MM.1S (cell line): ENCODE measurements at regions not wholly inside any gene's neighbourhood (a gene's known extent, or its start where the extent isn't known, plus 50 kb on each side); places are given as distances from the start of the nearest gene placed in this dataset.

Experiments used
- DNase-seq: peaks from one replicate; pipeline ENCODE4 v3.0.0-alpha.2; 2015
- H2AFZ ChIP-seq: fragments of 300-600 bp; sonication (generic); 2 replicates; pipeline ENCODE4 v1.6.0; 2016; ENCODE audit warnings: antibody characterized with exemption, low read length
- H3F3A ChIP-seq: fragments of 300-600 bp; sonication (generic); 2 replicates; pipeline ENCODE4 v1.6.1; 2016; ENCODE audit warnings: mild to moderate bottlenecking, antibody characterized with exemption, low read length, moderate library complexity, mixed read lengths; ENCODE audit not compliant: insufficient read depth
- H3K27ac ChIP-seq: fragments of 300-600 bp; sonication (generic); 2 replicates; pipeline ENCODE4 v1.5.1; 2016; ENCODE audit warnings: mild to moderate bottlenecking, low read length
- H3K27me3 ChIP-seq: fragments of 300-600 bp; sonication (generic); replicated peaks from 2 replicates; pipeline ENCODE4 v1.6.0; 2016; ENCODE audit warnings: low read length; ENCODE audit not compliant: insufficient read depth
- H3K36me3 ChIP-seq: fragments of 300-600 bp; sonication (generic); replicated peaks from 2 replicates; pipeline ENCODE4 v1.6.1; 2016; ENCODE audit warnings: mild to moderate bottlenecking, low read length, mixed read lengths; ENCODE audit not compliant: insufficient read depth
- H3K4me1 ChIP-seq: fragments of 300-600 bp; sonication (generic); 2 replicates; pipeline ENCODE4 v1.6.1; 2016; ENCODE audit warnings: low read length, mixed read lengths
- H3K4me2 ChIP-seq: fragments of 300-600 bp; sonication (generic); 2 replicates; pipeline ENCODE4 v1.6.0; 2016; ENCODE audit warnings: low read depth, low read length
- H3K4me3 ChIP-seq: fragments of 300-600 bp; sonication (generic); 2 replicates; pipeline ENCODE4 v1.5.1; 2016; ENCODE audit warnings: low read length, mixed read lengths
- H3K79me2 ChIP-seq: fragments of 300-600 bp; sonication (generic); 2 replicates; pipeline ENCODE4 v1.6.1; 2016; ENCODE audit warnings: mixed run types, low read length, mixed read lengths
- H3K9ac ChIP-seq: fragments of 300-600 bp; sonication (generic); 2 replicates; pipeline ENCODE4 v1.6.1; 2016; ENCODE audit warnings: low read length, mixed read lengths
- H3K9me2 ChIP-seq: fragments of 300-600 bp; sonication (generic); replicated peaks from 2 replicates; pipeline ENCODE4 v1.6.1; 2016; ENCODE audit warnings: mild to moderate bottlenecking, low read length, mixed read lengths; ENCODE audit not compliant: insufficient read depth
- H3K9me3 ChIP-seq: fragments of 300-600 bp; sonication (generic); replicated peaks from 2 replicates; pipeline ENCODE4 v1.6.1; 2016; ENCODE audit warnings: mild to moderate bottlenecking, low read length, mixed read lengths; ENCODE audit not compliant: insufficient read depth
- H4K20me1 ChIP-seq: fragments of 300-600 bp; sonication (generic); 2 replicates; pipeline ENCODE4 v1.6.1; 2016; ENCODE audit warnings: mild to moderate bottlenecking, low read length, moderate library complexity, mixed read lengths; ENCODE audit not compliant: insufficient read depth
- CTCF ChIP-seq: fragments of 300-600 bp; sonication (generic); IDR thresholded peaks from 2 replicates; pipeline ENCODE4 v1.5.1; 2016; ENCODE audit warnings: antibody characterized with exemption, low read length, mixed read lengths
- EZH2 ChIP-seq: fragments of 300-600 bp; sonication (generic); optimal IDR thresholded peaks from 2 replicates; pipeline ENCODE3; 2017; ENCODE audit warnings: low read depth, mild to moderate bottlenecking, antibody characterized with exemption, low read length, mixed read lengths
- EZH2phosphoT487 ChIP-seq: fragments of 300-600 bp; sonication (generic); IDR thresholded peaks from 2 replicates; pipeline ENCODE4 v1.6.1; 2018; ENCODE audit warnings: antibody characterized with exemption, low read length

- Histone ChIP-seq H3K27ac (no peak overlapping the region), H3K9me2 (no peaks in the 10 kb centered on the region), H3F3A (no peaks in the 10 kb centered on the region), H3K4me2 (no peak overlapping the region), H3K4me3 (no peak overlapping the region), H3K36me3 (no peaks in the 10 kb centered on the region), H3K27me3 (no peaks in the 10 kb centered on the region), H4K20me1 (no peaks in the 10 kb centered on the region), H3K79me2 (no peaks in the 10 kb centered on the region), H3K9ac (no peak overlapping the region), H3K9me3 (no peaks in the 10 kb centered on the region), H3K4me1 (no peaks in the 10 kb centered on the region), H2AFZ (no peak overlapping the region)
- no peak for TF ChIP-seq EZH2phosphoT487
- TF ChIP-seq CTCF, result no peak
- TF ChIP-seq EZH2, result no peak
- DNase-seq, result no peak
Observed at GRCh38 chr13:107573184-107573583, 642.2 kb downstream of the LIG4 start.

GRCh38 chr13:107572156-107572555, 643.2 kb downstream of the LIG4 start:
- TF ChIP-seq EZH2, result no peak
- no peak for TF ChIP-seq CTCF
- no peak for TF ChIP-seq EZH2phosphoT487
- no peak overlapping the region for H3K4me3 ChIP-seq
- no peaks in the 10 kb centered on the region for H3K36me3 ChIP-seq
- no peaks in the 10 kb centered on the region for H3F3A ChIP-seq
- no peaks in the 10 kb centered on the region for H3K79me2 ChIP-seq
- H3K4me2 ChIP-seq, result no peak overlapping the region
- no peak overlapping the region for H3K9ac ChIP-seq
- no peaks in the 10 kb centered on the region for H3K4me1 ChIP-seq
- no peak overlapping the region for H2AFZ ChIP-seq
- no peaks in the 10 kb centered on the region for H3K9me3 ChIP-seq
- no peak for DNase-seq
- H3K9me2 ChIP-seq, result no peaks in the 10 kb centered on the region
- no peaks in the 10 kb centered on the region for H4K20me1 ChIP-seq
- H3K27me3 ChIP-seq, result no peaks in the 10 kb centered on the region
- H3K27ac ChIP-seq, result no peak overlapping the region

- Histone ChIP-seq H3K9me3 (no peaks in the 10 kb centered on the region), H3K4me3 (no peak overlapping the region), H3K79me2 (no peaks in the 10 kb centered on the region), H3K4me2 (no peak overlapping the region), H4K20me1 (no peaks in the 10 kb centered on the region), H3K9me2 (no peaks in the 10 kb centered on the region), H3K27ac (no peak overlapping the region), H2AFZ (no peak overlapping the region), H3K36me3 (no peaks in the 10 kb centered on the region), H3F3A (no peaks in the 10 kb centered on the region), H3K9ac (no peak overlapping the region), H3K4me1 (no peaks in the 10 kb centered on the region), H3K27me3 (no peaks in the 10 kb centered on the region)
- no peak for DNase-seq
- no peak for TF ChIP-seq CTCF
- no peak for TF ChIP-seq EZH2phosphoT487
Observed at GRCh38 chr13:107568181-107568580, 647.2 kb downstream of the LIG4 start.
